HG03095 (cell line): ENCODE measurements at regions not wholly inside any gene's neighbourhood (a gene's known extent, or its start where the extent isn't known, plus 50 kb on each side); places are given as distances from the start of the nearest gene placed in this dataset.
"Not testable (repeated sequence)": the region's sequence is repeated elsewhere in the genome, so short reads cannot be mapped to it uniquely, and the experiment has no call there.

Experiments used
- ATAC-seq: cut with Tn5 transposase; IDR thresholded peaks from one replicate; pipeline ENCODE4 v1.9.1; 2021; ENCODE audit warnings: moderate library complexity; ENCODE audit not compliant: unreplicated experiment

DNA sequence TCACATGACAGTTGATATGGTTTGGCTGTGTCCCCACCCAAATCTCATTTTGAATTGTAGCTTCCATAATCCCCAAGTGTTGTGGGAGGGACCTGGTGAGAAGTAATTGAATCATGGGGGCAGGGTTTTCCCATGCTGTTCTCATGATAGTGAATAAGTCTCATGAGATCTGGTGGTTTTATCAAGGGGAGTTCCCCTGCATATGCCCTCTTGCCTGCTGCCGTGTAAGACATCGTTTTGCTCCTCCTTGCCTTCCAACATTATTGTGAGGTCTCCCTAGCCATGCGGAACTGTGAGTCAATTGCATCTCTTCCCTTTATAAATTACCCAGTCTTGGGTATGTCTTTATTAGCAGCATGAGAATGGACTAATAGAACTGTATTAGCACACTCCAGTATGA lies 382.4 kb upstream of the PODXL start:
- not testable (repeated sequence) for ATAC-seq

DNA sequence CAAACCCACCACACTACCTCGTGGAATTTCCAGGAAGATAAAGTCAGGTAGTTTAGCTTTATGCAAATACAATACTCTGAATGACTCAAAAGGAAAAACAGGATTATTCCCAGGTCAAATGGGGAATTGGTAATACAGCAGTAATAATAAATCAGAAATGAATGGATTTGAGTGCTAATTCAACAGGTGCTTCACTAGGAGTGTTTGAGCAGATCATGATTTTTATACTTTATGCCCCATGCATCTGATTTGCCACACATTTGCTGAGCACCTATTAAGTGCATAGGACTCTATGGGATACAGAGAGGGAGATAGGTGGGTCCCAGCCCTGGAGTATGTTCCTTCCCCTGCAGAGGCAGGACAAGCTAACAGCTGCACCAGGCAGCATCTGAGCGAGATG lies 381.4 kb upstream of the PODXL start:
- no peak for ATAC-seq

DNA sequence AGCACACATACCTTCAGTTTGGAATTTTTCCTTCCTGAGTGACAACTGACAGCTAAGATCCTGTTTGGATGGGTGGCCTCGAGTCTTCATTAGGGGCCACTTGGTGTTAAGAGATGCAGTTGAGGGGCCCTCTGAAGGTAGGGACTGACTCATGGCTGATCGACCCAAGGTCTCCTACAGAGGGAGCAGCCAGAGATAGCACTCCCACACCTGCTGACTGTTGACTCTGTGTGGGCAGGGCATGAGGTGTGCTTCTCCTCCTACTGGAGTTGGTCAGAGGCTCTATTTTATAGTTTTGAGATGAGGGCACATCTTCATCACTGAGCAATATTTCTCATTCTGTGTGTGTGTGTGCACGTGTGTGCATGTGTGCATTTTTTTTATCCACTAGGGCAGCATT lies 378.8 kb upstream of the PODXL start:
- no peak for ATAC-seq

DNA sequence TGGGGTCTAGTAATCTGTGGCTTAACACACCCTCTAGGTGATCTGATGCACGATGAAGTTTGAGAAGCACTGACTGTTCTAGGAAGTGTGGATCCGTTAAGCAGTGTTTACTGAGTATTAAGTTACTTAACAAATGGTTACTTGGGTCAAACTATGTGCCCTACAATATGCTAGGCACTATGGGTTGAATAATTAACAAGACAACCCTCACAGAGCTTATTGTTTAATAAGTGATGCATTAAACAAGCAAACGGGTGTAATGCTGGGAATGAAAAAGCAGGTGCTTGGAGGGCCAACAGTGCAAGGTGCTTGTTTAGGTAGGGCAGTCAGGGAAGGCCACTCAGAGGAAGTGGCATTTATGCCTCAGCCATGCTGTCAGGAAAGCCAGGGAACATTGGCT lies 378.0 kb upstream of the PODXL start:
- no peak for ATAC-seq

DNA sequence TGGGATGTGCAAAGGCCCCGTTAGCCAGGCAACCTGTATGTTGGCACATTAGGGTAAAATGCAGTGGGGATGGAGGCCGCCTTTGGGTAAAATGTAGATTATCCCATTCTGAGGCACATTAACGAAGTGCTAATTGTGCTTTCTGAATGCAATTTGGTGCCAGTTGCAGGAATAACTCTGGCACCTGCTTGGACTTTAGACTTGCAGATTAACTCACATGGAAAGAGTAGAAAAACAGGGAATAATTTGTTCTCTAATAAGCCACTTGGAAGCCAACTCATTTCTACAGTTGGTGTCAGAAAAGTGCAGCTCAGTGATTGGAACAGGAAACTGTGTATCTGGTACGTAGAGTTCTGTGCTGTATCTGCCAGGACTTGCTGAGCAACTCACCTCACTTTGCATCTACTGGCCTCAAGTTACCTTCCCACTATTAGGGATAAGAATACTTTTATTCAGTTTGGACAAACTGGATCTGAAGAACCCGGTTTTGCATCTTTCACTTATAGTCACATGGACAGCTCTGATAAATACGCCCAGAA lies 377.4 kb upstream of the PODXL start:
- ATAC-seq = no peak

DNA sequence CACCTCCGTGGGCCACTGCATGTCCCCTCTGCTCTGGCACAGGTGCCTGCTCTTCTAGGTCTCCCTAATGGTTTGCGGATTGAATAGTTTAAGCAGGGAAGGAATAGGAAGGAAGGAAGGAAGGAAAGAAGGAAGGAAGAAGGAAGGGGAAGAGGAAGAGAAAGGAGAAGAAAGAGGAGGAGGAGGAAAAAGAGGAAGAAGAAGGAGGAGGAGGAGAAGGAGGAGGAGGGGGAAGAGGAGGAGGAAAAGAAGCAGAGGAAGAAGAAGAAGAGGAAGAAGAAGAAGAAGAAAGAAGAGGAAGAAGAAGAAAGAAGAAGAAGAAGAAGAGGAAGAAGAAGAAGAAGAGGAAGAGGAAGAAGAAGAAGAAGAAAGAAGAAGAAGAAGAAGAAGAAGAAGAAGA lies 376.8 kb upstream of the PODXL start:
- not testable (repeated sequence) for ATAC-seq

DNA sequence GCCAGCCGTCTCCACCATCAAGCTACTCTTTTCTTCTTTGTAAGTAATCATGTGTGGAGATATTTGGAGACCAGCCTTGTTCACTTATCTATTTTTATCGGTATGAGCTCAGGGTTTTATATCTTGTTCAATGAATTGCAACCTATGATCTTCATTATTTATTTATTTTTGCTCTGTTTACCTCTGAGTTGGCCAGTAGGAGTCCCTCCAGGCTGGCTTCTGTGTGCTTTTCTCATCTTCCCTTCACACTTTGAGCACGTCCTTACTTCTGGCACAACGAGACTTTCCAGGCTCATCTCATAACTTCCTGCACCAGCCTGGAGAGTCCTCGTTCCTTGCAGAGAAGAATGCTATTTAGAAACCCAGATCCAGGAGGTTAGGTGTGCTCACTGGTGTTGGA lies 375.8 kb upstream of the PODXL start:
- ATAC-seq = no peak

DNA sequence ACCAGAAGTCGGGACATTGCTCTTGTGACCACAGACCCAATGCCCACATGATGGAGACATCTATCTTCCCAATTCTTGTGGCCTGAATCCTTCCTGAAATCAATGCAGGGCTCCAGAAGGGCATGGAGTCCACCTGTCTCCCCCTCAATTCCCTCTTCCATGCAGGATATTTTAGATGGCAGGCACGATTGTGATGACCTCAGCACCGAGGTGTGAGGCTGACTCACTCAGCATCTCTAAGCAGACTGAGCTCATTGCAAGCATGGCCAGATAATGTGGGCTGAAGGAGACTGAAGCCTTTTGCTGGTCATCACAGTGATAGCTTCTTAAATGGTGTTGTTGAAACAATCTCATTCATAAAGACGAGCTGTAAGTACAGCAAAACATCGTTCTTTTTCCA lies 374.9 kb upstream of the PODXL start:
- no peak for ATAC-seq

DNA sequence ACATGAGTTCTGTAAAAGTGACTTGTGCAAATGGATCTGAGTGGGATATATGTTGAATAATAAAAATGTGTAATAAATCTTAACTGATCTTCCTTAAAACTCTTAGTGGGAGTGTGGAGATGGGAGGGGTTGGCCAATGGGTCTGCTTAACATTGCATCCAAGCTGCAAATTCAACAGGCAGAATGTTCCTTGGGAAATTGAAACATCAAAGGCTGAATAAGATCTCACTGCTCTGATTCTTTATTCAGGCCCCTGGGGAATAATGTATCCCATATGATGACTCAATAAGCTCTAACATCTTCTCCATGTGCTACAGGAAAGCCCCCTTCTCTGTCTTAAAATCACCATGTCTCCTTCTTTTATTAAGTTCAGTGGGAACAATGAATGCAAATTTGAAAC lies 373.2 kb upstream of the PODXL start:
- no peak for ATAC-seq

DNA sequence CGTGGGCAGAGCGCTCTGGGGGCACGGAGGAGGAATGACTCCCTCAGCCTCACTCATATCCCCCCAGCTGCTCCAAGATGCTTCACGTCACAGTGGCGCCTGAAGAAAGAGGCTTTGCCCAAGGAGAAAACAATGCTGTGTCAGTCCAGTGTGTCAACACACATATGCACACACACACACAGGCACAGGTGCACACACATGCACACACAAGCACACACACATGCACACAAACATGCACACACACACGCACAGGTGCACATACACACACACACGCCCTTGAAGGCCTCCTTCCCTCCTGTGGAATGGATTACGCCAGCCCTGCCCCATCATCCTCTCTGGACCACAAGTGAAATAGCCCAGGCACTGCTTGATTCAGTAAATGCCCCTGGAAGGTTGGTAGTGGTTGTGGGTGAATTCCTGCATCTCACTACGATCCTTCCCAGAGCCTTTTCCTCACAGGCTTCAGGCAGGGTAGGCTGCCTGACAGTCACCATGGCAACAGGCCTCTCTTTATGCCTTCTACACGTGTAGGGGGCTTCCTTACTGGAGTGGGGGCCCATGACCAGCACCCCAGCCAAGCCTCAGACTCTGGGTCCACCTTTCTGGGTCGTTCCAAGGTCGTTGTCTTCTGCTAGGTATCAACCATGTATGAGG lies 371.5 kb upstream of the PODXL start:
- no peak for ATAC-seq

DNA sequence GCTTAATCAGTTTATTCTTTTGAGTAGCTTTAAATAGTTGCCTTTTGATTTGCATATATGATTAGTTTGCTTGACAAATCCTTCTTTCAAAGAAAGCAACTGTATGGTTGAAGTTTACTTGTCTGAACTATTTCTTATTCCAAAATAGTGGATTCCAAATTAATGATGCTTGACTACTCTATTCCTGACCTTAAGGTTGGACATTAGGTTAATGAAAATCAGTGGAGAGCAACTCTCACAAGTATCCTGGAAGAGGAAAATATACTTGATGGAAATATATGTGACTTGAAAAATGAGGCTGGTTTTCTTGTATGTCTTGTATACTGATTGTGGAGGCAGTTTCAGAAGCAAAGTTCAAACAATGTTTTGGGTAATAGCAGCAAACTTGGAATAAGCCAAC lies 369.2 kb upstream of the PODXL start:
- ATAC-seq = no peak

DNA sequence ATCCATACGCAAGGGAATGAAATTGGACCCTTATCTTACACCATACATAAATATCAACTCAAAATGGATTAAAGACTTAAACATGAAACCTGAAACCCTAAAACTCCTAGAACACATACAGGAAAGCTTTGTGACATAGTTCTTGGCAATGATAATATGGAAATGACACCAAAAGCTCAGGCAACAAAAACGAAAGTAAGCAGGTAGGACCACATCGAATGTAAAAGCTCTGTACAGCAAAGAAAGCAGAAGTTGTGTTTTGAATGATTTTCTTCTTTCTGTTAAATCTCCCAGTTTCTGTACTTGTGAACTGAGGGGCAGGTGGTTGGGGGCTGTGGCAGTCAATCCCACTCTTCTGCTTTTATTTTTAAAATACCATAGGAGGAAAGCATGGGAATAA lies 368.4 kb upstream of the PODXL start:
- ATAC-seq = no peak

DNA sequence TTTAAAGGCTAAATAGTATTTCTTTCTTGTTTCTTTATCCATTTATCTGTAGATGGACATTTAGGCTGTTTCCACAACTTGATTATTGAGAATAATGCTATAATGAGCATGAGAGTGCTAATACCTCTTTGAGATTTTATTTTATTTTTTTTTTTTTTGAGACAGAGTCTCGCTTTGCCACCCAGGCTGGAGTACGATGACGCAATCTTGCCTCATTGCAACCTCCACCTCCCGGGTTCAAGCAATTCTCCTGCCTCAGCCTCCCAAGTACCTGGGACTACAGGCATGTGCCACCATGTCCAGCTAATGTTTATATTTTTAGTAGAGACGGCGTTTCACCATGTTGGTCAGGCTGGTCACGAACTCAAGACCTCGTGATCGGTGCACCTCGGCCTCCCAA lies 366.5 kb upstream of the PODXL start:
- ATAC-seq = not testable (repeated sequence)

DNA sequence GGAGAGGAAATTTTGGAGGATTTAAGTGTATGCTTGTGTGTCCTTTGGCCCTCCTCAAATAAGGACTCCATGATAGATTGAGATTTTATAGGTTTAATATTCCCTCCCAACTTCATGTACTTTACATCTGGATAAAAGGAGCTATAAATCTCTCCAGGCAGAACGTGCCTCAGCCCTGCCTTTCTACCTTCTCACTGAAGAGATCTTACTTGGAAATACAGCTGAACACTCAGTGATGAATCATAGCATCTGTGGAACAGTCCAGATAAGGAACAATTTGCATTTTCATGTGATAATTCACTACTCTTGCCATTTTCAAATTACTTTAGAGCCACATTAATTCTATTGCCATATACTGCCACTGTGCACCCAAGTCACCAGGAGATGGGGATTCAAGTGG lies 364.6 kb upstream of the PODXL start:
- ATAC-seq = no peak

DNA sequence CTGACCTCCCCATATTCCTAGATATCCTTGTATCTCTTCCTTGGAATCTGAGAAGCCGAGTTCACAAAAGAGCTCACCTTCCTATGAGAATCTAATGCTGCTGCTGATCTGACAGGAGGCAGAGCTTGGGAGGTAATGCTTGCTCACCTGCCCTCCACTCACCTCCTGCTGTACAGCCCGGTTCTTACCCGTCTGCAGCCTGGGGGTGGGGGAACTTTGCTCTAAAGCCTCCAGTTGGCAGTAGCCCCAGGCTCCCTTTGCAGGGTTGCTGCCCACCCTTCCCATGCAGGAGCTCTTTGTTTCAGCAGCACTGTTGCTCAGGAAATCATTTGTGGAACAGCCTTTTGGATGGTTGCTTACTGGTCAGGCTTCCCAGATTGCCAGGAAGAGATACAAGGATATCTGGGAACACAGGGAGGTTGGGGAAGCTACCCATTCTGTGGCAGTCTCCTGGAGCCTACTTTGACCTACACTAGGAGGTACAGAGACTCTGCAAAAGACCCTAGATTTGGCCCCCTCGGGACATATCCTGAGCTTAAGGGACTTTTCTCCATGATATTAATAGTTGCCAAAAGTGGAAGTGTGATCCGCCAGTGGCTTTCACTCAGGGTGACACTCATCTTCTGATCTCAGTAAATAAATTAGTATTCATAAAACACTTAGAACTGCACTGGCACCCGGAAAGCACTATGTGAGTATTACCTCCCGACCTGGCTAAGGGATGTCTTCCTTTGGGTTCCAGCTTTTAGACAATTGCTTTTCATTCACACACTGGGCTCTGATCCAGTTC lies 363.7 kb upstream of the PODXL start:
- peak; percentile 68 for ATAC-seq

DNA sequence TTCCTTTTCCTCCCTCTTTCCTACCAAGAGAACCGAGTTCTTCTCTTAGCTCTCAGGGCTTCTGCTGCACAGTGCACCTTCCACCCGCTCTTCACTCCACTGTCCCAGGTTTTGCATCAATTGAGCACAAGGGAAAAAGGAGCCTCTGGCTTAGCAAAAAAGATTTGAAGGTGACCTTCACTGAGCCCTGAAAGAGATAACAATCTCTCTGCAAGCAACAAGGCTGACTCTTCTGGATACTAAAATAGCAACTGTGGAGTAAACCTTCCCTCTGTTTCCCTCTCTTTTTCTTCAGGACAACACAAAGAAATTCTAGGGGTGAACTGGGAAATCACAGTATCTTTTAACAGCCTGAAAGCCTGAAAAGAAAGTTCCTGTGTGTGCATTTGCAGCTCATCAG lies 354.7 kb upstream of the PODXL start:
- no peak for ATAC-seq

DNA sequence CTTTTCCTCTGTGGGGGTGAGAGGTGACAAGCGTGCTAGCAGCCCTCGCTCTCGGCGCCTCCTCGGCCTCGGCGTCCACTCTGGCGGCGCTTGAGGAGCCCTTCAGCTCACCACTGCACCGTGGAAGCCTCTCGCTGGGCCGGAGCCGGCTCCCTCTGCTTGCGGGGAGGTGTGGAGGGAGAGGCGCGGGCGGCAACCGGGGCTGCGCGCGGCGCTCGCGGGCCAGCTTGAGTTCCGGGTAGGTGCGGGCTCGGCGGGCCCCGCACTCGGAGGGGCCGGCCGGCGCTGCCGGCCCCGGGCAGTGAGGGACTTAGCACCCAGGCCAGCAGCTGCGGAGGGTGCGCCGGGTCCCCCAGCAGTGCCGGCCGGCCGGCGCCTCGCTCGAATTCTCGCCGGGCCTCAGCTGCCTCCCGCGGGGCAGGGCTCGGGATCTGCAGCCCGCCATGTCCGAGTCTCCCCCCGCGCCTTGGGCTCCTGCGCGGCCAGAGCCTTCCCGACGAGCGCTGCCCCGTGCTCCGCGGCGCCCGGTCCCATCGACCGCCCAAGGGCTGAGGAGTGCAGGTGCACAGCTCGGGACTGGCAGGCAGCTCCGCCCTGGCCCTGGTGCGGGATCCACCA lies 352.8 kb upstream of the PODXL start:
- no peak for ATAC-seq

DNA sequence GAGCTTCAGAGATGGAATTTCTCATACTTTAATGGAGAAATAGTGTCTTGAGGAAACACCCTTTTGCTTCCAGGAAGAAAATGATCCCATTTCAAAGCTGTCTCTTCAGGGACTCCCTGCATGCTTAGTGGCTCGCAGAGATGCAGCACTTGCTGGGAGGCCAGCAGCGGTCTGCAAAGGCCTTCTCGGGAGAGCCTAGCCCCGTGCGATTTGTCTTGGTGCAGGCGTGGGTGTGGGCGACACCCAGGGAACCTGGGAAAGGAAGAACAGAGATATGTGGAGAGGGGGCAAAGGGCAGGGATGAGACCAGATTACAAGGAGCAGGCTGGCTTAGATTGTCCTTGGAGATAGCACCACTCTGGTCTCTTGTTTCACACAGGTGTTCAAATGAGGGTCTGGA lies 352.3 kb upstream of the PODXL start:
- no peak for ATAC-seq

DNA sequence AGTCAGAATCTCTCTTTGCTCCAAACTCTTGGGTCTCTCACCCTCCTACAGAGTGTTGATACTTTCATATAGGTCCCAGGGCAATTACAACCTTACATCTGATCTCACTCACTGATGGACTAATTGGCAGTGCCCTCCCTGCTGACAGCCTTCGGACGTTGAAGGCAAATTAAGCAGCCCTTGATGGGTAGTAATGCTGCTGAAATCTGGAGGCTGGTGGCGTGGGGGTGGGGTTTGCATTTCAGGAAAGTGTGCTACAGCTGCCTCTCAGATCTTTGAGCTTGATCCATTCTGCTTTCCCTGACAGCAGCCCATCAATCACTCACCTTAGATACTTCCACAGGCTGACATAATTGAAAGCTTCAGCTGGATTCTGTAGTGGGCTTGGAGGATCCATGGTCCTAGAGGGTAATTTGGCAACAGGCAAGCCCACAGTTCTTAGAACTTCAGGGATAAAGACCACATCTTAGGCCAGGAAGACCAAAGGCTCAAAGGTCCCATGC lies 349.1 kb upstream of the PODXL start:
- no peak for ATAC-seq

DNA sequence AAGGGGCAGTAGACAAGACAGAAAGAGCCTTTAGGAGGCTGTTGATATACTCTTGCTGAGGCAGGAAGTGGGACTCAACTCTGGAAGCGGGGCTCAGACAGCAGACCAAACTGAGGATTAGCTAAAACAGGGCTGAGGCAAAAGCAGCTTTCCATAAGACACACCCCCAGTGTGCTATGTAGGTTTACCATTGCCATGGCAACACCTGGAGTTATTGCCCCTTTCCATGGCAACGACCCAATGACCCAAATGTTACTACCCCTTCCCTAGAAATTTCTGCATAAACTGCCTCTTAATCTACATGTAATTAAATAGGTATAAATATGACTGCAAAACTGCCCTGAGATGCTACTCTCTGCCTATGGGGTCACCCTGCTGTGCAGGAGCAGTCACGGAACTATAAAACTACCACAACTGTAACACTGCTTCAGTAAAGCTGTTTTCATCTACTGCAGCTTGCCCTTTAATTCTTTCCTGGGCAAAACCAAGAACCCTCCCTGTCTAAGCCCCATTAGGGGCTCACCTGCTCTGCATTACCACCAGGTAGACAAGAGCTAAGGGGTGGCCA lies 348.4 kb upstream of the PODXL start:
- ATAC-seq = no peak

DNA sequence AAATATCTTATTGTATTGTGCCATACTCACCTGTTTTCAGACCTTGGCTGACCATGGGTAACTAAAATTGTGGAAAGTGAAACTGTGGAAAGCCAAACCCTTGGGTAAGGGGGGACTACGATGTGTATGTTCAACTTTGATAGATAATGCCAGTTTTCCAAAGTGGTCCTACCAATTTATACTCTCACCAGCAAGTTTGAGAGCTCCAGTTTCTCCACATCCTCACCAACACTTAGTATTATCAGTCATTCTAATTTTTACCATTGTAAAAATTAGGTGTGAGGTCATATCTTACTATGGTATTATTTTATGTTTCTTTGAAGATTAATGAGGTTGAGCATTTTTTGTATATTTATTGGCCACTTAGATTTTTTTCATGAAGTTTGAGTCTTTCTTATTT lies 346.9 kb upstream of the PODXL start:
- no peak for ATAC-seq
